Parathyroid adenoma (tissue), 2 donors: ENCODE measurements at regions not wholly inside any gene's neighbourhood (a gene's known extent, or its start where the extent isn't known, plus 50 kb on each side); places are given as distances from the start of the nearest gene placed in this dataset.

Source experiments
- H2AFZ ChIP-seq: fragments of 300-600 bp; sonication (generic); one replicate; pipeline ENCODE4 v1.7.0; 2017; ENCODE audit warnings: antibody characterized with exemption, mild to moderate bottlenecking
- H3K27ac ChIP-seq: fragments of 300-600 bp; sonication (generic); one replicate; pipeline ENCODE4 v1.7.0; 2017
- H3K27me3 ChIP-seq: fragments of 300-600 bp; sonication (generic); one replicate; pipeline ENCODE4 v1.7.0; 2017; ENCODE audit warnings: low read length; ENCODE audit not compliant: control insufficient read depth, insufficient read depth
- H3K36me3 ChIP-seq: fragments of 300-600 bp; sonication (generic); one replicate; pipeline ENCODE4 v1.7.0; 2017; ENCODE audit warnings: low read length; ENCODE audit not compliant: control insufficient read depth, insufficient read depth
- H3K4me1 ChIP-seq: fragments of 300-600 bp; sonication (generic); one replicate; pipeline ENCODE4 v1.7.0; 2017; ENCODE audit warnings: control low read depth
- H3K4me2 ChIP-seq: fragments of 300-600 bp; sonication (generic); one replicate; pipeline ENCODE4 v1.7.0; 2017; ENCODE audit warnings: low read length
- H3K4me3 ChIP-seq: fragments of 300-600 bp; sonication (generic); one replicate; pipeline ENCODE4 v1.7.0; 2017; ENCODE audit warnings: low read depth, low read length
- H3K79me2 ChIP-seq: fragments of 300-600 bp; sonication (generic); one replicate; pipeline ENCODE4 v1.7.0; 2017; ENCODE audit warnings: control low read depth
- H3K9ac ChIP-seq: fragments of 300-600 bp; sonication (generic); one replicate; pipeline ENCODE4 v1.7.0; 2017; ENCODE audit warnings: mild to moderate bottlenecking
- H3K9me3 ChIP-seq: fragments of 300-600 bp; sonication (generic); one replicate; pipeline ENCODE4 v1.7.0; 2017; ENCODE audit warnings: low read length; ENCODE audit not compliant: control insufficient read depth
- CTCF ChIP-seq: fragments of 300-600 bp; sonication (generic); IDR thresholded peaks from one replicate; pipeline ENCODE4 v1.7.0; 2017; ENCODE audit warnings: antibody characterized with exemption, mild to moderate bottlenecking
- donor health status: primary hyperparathyroidism.

GRCh38 chr13:106691341-106691740 lies 123.4 kb upstream of the ARGLU1 start:
- no peaks in the 10 kb centered on the region for H3K79me2 ChIP-seq
- H3K4me2 ChIP-seq: no peak overlapping the region
- peak overlapping the region; percentile 25 for H3K27ac ChIP-seq
- no peak overlapping the region for H2AFZ ChIP-seq
- no peak overlapping the region for H3K4me3 ChIP-seq
- no peaks in the 10 kb centered on the region for H3K36me3 ChIP-seq
- H3K9me3 ChIP-seq: no peaks in the 10 kb centered on the region
- no peak for TF ChIP-seq CTCF
- H3K4me1 ChIP-seq: no peaks in the 10 kb centered on the region
- no peaks in the 10 kb centered on the region for H3K27me3 ChIP-seq
- no peak overlapping the region for H3K9ac ChIP-seq

GRCh38 chr13:106690779-106691178 lies 122.8 kb upstream of the ARGLU1 start:
- Histone ChIP-seq H3K27me3 (no peaks in the 10 kb centered on the region), H3K79me2 (no peaks in the 10 kb centered on the region), H3K4me1 (no peaks in the 10 kb centered on the region), H3K27ac (peak overlapping the region; percentile 47), H3K9me3 (no peaks in the 10 kb centered on the region), H3K36me3 (no peaks in the 10 kb centered on the region), H3K9ac (no peak overlapping the region), H3K4me3 (no peak overlapping the region), H2AFZ (no peak overlapping the region), H3K4me2 (no peak overlapping the region)
- no peak for TF ChIP-seq CTCF

- H3K36me3 ChIP-seq: no peaks in the 10 kb centered on the region
- H3K4me1 ChIP-seq: no peaks in the 10 kb centered on the region
- H3K9me3 ChIP-seq: no peaks in the 10 kb centered on the region
- H3K4me2 ChIP-seq: no peak overlapping the region
- H3K9ac ChIP-seq: no peak overlapping the region
- no peaks in the 10 kb centered on the region for H3K79me2 ChIP-seq
- no peaks in the 10 kb centered on the region for H3K27me3 ChIP-seq
- H2AFZ ChIP-seq: no peak overlapping the region
- no peak for TF ChIP-seq CTCF
- H3K4me3 ChIP-seq: no peak overlapping the region
- H3K27ac ChIP-seq: peak overlapping the region; percentile 47
These were observed 122.0 kb upstream of the ARGLU1 start for GRCh38 chr13:106689906-106690305.

- no peak overlapping the region for H3K27ac ChIP-seq
- no peak overlapping the region for H3K4me2 ChIP-seq
- no peak overlapping the region for H2AFZ ChIP-seq
- H3K27me3 ChIP-seq: no peaks in the 10 kb centered on the region
- no peak overlapping the region for H3K9ac ChIP-seq
- H3K79me2 ChIP-seq: no peaks in the 10 kb centered on the region
- H3K36me3 ChIP-seq: no peaks in the 10 kb centered on the region
- no peak for TF ChIP-seq CTCF
- no peak overlapping the region for H3K4me3 ChIP-seq
- no peaks in the 10 kb centered on the region for H3K4me1 ChIP-seq
- H3K9me3 ChIP-seq: no peaks in the 10 kb centered on the region
These were observed 121.0 kb upstream of the ARGLU1 start for GRCh38 chr13:106688940-106689339.

GRCh38 chr13:106686163-106686562 lies 118.2 kb upstream of the ARGLU1 start:
- H3K9ac ChIP-seq: no peak overlapping the region
- no peak overlapping the region for H3K4me3 ChIP-seq
- no peaks in the 10 kb centered on the region for H3K36me3 ChIP-seq
- H3K4me2 ChIP-seq: peak overlapping the region; percentile 33
- no peaks in the 10 kb centered on the region for H3K27me3 ChIP-seq
- H3K4me1 ChIP-seq: no peaks in the 10 kb centered on the region
- no peak overlapping the region for H3K27ac ChIP-seq
- no peaks in the 10 kb centered on the region for H3K9me3 ChIP-seq
- H2AFZ ChIP-seq: no peak overlapping the region
- no peak for TF ChIP-seq CTCF
- H3K79me2 ChIP-seq: no peaks in the 10 kb centered on the region
